ENCODE measurements at regions not wholly inside any gene's neighbourhood (a gene's known extent, or its start where the extent isn't known, plus 50 kb on each side); places are given as distances from the start of the nearest gene placed in this dataset.

DNA sequence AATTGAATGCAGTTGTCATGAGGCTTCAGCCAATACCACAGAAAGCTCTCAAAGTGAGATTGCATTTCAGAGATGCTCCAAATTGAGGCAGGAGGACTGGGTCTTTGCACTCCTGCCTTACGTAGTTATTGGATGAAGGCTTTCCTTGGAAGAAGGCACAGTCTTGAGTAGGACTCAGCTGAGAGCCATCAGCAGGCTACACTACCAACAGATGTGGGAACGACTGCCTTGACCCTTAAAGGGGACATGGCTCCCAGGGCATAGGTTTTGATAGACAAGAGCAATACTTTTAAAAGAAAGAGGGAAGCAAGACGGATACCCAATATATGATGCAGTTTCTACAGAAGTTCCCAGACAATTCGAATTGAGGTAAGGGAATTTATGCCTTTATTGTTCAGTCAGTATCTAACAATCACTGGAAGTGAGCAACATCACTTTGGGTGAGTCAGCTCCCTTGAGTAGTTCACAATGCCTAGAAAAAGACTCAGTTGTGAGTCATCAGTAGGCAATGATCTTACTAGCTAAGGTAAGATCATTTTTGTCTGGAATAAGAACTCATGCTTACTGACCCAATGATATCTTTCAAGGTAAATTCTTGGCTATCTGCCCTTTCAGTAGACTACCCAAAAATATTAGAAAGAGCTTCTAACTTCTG, 390.8 kb downstream of the GJA1 start:
- Mint-ChIP-seq H3K27me3 (no peaks in the 10 kb centered on the region), H3K4me3 (no peak overlapping the region), H3K36me3 (ENCODE audit: low read depth) (no peaks in the 10 kb centered on the region), H3K27ac (no peak overlapping the region), H3K4me1 (ENCODE audit: low read depth) (no peaks in the 10 kb centered on the region), H3K9me3 (peaks cover 10% of the 10 kb centered on the region)

- Mint-ChIP-seq H3K27me3 (no peaks in the 10 kb centered on the region), H3K4me3 (no peak overlapping the region), H3K36me3 (ENCODE audit: low read depth) (no peaks in the 10 kb centered on the region), H3K4me1 (ENCODE audit: low read depth) (no peaks in the 10 kb centered on the region), H3K9me3 (peaks cover 10% of the 10 kb centered on the region), H3K27ac (no peak overlapping the region)
Observed at GRCh38 chr6:121828146-121828886, 392.9 kb downstream of the GJA1 start.

DNA sequence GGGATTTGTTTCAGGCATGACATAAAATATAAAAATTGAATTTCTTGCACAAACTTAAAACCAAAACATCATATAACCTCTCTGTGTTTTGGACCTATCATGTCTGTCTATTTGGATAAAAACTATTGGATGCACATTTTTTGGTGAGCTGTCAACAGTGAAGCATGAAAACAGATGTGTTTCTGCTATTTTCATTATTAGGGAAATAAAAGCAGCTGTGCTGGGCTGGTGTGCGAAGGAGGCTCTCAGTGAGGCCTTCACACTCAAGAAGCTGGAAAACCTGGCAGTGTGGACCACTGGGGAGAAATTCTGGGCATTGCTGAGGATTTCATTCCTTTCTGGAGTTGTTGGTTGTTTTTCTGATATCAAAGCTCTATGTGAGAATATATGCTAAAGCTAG, 395.3 kb downstream of the GJA1 start:
- H3K27me3 Mint-ChIP-seq: no peaks in the 10 kb centered on the region
- no peak overlapping the region for H3K4me3 Mint-ChIP-seq
- H3K27ac Mint-ChIP-seq: no peak overlapping the region
- H3K4me1 Mint-ChIP-seq (ENCODE audit: low read depth): no peaks in the 10 kb centered on the region
- peaks cover 10% of the 10 kb centered on the region for H3K9me3 Mint-ChIP-seq
- H3K36me3 Mint-ChIP-seq (ENCODE audit: low read depth): no peaks in the 10 kb centered on the region

- peaks cover 4% of the 10 kb centered on the region for H3K9me3 Mint-ChIP-seq
- H3K4me3 Mint-ChIP-seq: no peak overlapping the region
- H3K4me1 Mint-ChIP-seq (ENCODE audit: low read depth): peaks cover 7% of the 10 kb centered on the region
- H3K27me3 Mint-ChIP-seq: no peaks in the 10 kb centered on the region
- no peak overlapping the region for H3K27ac Mint-ChIP-seq
- H3K36me3 Mint-ChIP-seq (ENCODE audit: low read depth): no peaks in the 10 kb centered on the region
Observed at GRCh38 chr6:121835662-121836061, 400.2 kb downstream of the GJA1 start.

DNA sequence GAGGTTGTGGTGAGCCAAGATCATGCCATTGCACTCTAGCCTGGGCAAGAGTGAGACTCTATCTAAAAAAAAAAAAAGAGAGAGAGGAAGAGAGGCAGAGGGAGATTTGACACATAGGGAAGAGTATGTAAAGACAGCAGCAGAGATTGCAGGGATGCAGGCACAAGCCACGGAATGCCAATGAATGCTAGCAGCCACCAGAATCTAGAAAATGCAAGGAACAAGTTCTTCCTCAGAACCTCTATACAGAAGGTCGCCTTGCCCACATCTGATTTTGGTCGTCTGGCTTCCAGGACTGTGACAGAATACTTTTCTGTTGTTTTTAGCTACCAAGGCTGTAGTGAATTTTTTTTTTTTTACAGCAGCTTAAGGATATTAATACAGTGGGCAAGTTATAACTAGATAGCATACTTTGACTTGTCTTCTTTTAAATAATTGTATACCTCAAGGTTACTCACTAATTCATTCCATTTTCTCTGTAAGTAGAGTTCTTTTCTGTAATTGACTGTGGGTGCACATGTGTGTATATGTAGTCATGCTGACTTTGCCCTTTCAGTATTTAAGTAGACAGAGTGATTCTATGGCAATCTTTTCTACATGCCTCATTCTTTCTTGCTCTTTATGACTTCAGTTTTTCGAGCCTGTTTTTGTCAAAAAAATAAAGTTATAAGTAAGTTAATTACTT, 402.2 kb downstream of the GJA1 start:
- no peak overlapping the region for H3K4me3 Mint-ChIP-seq
- H3K36me3 Mint-ChIP-seq (ENCODE audit: low read depth): no peaks in the 10 kb centered on the region
- peaks cover 7% of the 10 kb centered on the region for H3K4me1 Mint-ChIP-seq (ENCODE audit: low read depth)
- no peak overlapping the region for H3K27ac Mint-ChIP-seq
- H3K27me3 Mint-ChIP-seq: no peaks in the 10 kb centered on the region
- H3K9me3 Mint-ChIP-seq: peaks cover 4% of the 10 kb centered on the region

GRCh38 chr6:121838842-121839241, 403.4 kb downstream of the GJA1 start:
- H3K27ac Mint-ChIP-seq: no peak overlapping the region
- H3K27me3 Mint-ChIP-seq: no peaks in the 10 kb centered on the region
- no peaks in the 10 kb centered on the region for H3K36me3 Mint-ChIP-seq (ENCODE audit: low read depth)

GRCh38 chr6:121839896-121840295, 404.4 kb downstream of the GJA1 start:
- Mint-ChIP-seq H3K36me3 (ENCODE audit: low read depth) (no peaks in the 10 kb centered on the region), H3K9me3 (peaks cover 4% of the 10 kb centered on the region), H3K27ac (no peak overlapping the region), H3K4me3 (no peak overlapping the region), H3K27me3 (no peaks in the 10 kb centered on the region), H3K4me1 (ENCODE audit: low read depth) (peaks cover 7% of the 10 kb centered on the region)

More at GRCh38 chr6:121838842-121839241, 403.4 kb downstream of the GJA1 start:
- Mint-ChIP-seq H3K4me3 (no peak overlapping the region), H3K4me1 (ENCODE audit: low read depth) (peaks cover 7% of the 10 kb centered on the region), H3K9me3 (peaks cover 4% of the 10 kb centered on the region)

- Mint-ChIP-seq H3K9me3 (no peaks in the 10 kb centered on the region), H3K4me1 (ENCODE audit: low read depth) (no peaks in the 10 kb centered on the region), H3K36me3 (ENCODE audit: low read depth) (no peaks in the 10 kb centered on the region), H3K27ac (no peak overlapping the region), H3K27me3 (no peaks in the 10 kb centered on the region), H3K4me3 (no peak overlapping the region)
Observed at GRCh38 chr6:121844898-121845297, 409.5 kb downstream of the GJA1 start.

- H3K4me1 Mint-ChIP-seq (ENCODE audit: low read depth): no peaks in the 10 kb centered on the region
- no peaks in the 10 kb centered on the region for H3K9me3 Mint-ChIP-seq
- no peaks in the 10 kb centered on the region for H3K36me3 Mint-ChIP-seq (ENCODE audit: low read depth)
- no peak overlapping the region for H3K27ac Mint-ChIP-seq
- peaks cover 3% of the 10 kb centered on the region for H3K27me3 Mint-ChIP-seq
- no peak overlapping the region for H3K4me3 Mint-ChIP-seq
Observed at GRCh38 chr6:121847806-121848522, 412.5 kb downstream of the GJA1 start.

DNA sequence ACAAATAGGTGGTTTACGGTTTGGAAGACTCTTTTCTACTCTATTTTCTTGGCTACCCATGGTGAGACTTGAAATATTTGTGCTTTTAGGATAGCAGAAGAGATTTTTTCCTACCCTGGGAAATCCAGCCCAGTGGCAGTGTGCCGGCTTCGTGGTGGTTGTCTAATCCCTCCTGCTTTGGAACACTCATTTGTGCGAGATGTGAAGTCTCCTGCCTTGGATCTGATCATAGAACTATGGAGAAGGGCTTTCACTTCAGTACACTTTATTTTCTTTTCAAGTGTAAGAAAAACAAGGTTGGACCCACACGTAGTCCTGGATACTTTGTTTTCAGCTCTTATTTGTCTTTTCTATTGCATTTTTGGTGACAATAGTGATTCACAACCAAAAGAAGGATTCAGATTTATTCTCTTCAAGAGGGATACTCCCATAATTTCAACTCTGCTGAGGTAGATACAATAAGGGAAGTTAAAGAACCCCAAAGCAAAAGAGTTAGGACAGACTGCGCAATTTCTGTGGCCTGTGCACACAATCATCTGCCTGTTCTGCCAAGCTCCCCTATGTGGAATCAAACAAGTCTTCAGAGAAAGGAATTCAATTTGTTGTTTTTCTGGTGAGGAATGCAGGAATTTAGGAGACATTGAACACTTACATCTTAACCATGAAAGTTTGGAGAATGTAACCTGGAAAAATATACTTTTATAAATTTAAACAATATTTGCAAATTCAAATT, 413.2 kb downstream of the GJA1 start:
- no peak overlapping the region for H3K27ac Mint-ChIP-seq
- H3K4me1 Mint-ChIP-seq (ENCODE audit: low read depth): no peaks in the 10 kb centered on the region
- no peaks in the 10 kb centered on the region for H3K9me3 Mint-ChIP-seq
- H3K4me3 Mint-ChIP-seq: no peak overlapping the region
- no peaks in the 10 kb centered on the region for H3K36me3 Mint-ChIP-seq (ENCODE audit: low read depth)
- peaks cover 3% of the 10 kb centered on the region for H3K27me3 Mint-ChIP-seq

- H3K36me3 Mint-ChIP-seq (ENCODE audit: low read depth): no peaks in the 10 kb centered on the region
- peaks cover 3% of the 10 kb centered on the region for H3K27me3 Mint-ChIP-seq
- no peaks in the 10 kb centered on the region for H3K9me3 Mint-ChIP-seq
- H3K4me1 Mint-ChIP-seq (ENCODE audit: low read depth): no peaks in the 10 kb centered on the region
- H3K4me3 Mint-ChIP-seq: no peak overlapping the region
- no peak overlapping the region for H3K27ac Mint-ChIP-seq
Observed at GRCh38 chr6:121849477-121849876, 414.0 kb downstream of the GJA1 start.

- peaks cover 3% of the 10 kb centered on the region for H3K27me3 Mint-ChIP-seq
- no peaks in the 10 kb centered on the region for H3K9me3 Mint-ChIP-seq
- H3K4me3 Mint-ChIP-seq: no peak overlapping the region
- H3K4me1 Mint-ChIP-seq (ENCODE audit: low read depth): no peaks in the 10 kb centered on the region
- no peaks in the 10 kb centered on the region for H3K36me3 Mint-ChIP-seq (ENCODE audit: low read depth)
- no peak overlapping the region for H3K27ac Mint-ChIP-seq
Observed at GRCh38 chr6:121851056-121851455, 415.6 kb downstream of the GJA1 start.

GRCh38 chr6:121853686-121854085, 418.2 kb downstream of the GJA1 start:
- H3K36me3 Mint-ChIP-seq (ENCODE audit: low read depth): no peaks in the 10 kb centered on the region
- no peaks in the 10 kb centered on the region for H3K9me3 Mint-ChIP-seq
- no peak overlapping the region for H3K27ac Mint-ChIP-seq
- peaks cover 3% of the 10 kb centered on the region for H3K27me3 Mint-ChIP-seq
- no peaks in the 10 kb centered on the region for H3K4me1 Mint-ChIP-seq (ENCODE audit: low read depth)
- no peak overlapping the region for H3K4me3 Mint-ChIP-seq

DNA sequence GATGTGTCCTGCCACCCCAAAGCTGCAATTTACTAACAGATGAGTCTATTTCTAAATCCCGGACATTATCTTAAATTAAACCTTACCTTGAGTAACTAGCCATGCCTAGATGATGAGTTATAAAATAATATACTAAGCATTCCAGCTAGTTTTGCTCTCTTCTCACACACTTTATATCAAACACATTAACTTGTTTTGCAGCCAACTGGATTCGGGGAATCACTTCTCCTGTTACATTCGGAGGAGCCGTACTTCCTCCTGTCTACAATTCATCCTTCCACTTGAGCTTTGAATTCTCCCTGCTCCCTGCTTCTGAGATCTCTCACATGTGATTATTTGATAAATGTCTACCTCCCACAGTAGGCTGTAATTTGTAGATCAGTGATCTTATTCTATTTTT, 420.1 kb downstream of the GJA1 start:
- Mint-ChIP-seq H3K9me3 (no peaks in the 10 kb centered on the region), H3K4me3 (no peak overlapping the region), H3K27ac (no peak overlapping the region), H3K4me1 (ENCODE audit: low read depth) (no peaks in the 10 kb centered on the region), H3K27me3 (peaks cover 3% of the 10 kb centered on the region), H3K36me3 (ENCODE audit: low read depth) (no peaks in the 10 kb centered on the region)

Measured in stimulated activated naive CD8-positive, alpha-beta T cell treated with anti-CD3 and anti-CD28 coated beads, Interleukin-15, Interleukin-2, amounts not matched to agents 100 ng/mL and 50 ng/mL, for 24 hours (primary cell).